GM23248 (cell line): ENCODE measurements at regions not wholly inside any gene's neighbourhood (a gene's known extent, or its start where the extent isn't known, plus 50 kb on each side); places are given as distances from the start of the nearest gene placed in this dataset.

Experiments
- EZH2 ChIP-seq: fragments of 200-600 bp; sonication (generic); IDR thresholded peaks from 2 replicates; pipeline ENCODE4 v1.6.1; 2018; ENCODE audit warnings: antibody characterized with exemption, mild to moderate bottlenecking; ENCODE audit not compliant: insufficient read depth, poor library complexity, severe bottlenecking
- EZH2phosphoT487 ChIP-seq: fragments of 200-600 bp; sonication (generic); IDR thresholded peaks from 2 replicates; pipeline ENCODE4 v1.6.1; 2018; ENCODE audit warnings: antibody characterized with exemption, moderate library complexity, mild to moderate bottlenecking, low read depth; ENCODE audit not compliant: insufficient read depth

DNA sequence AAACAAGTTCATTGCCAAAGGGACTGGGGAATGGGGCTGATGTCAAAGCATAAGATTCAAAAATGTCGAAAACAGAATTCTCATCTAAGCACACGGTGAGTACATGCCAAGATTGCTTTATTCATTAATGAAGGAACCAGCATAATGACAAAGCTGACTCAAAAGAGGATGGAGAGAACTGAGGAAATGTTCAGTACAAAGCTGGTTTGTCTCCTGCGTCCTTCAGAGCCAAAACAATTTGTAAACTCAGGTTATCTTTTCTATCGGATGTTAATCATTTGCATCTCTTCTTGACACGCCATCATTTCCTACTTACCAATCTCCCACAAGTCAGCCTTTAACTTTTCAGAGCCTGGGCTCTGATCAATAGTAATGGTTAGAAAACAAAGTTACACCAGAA lies 195.6 kb upstream of the PMEPA1 start:
- TF ChIP-seq EZH2 (no peak), EZH2phosphoT487 (no peak)
